GM12891 (cell line): ENCODE measurements at regions not wholly inside any gene's neighbourhood (a gene's known extent, or its start where the extent isn't known, plus 50 kb on each side); places are given as distances from the start of the nearest gene placed in this dataset.

ENCODE experiments used
- POLR2A ChIP-seq: IDR thresholded peaks from 2 replicates; pipeline ENCODE4 v1.6.1; 2011; ENCODE audit warnings: low read depth, low read length, control low read depth
- POLR2AphosphoS5 ChIP-seq: IDR thresholded peaks from 2 replicates; pipeline ENCODE4 v1.6.1; 2011; ENCODE audit warnings: low read depth, low read length, control low read depth
- SPI1 ChIP-seq: IDR thresholded peaks from 2 replicates; pipeline ENCODE4 v1.6.1; 2011; ENCODE audit warnings: low read depth, low read length, control low read depth
- TAF1 ChIP-seq: IDR thresholded peaks from 2 replicates; pipeline ENCODE4 v1.6.1; 2011; ENCODE audit warnings: low read depth, low read length, control low read depth

- TF ChIP-seq POLR2A = no peak
- TF ChIP-seq TAF1 = no peak
- TF ChIP-seq POLR2AphosphoS5 = no peak
- TF ChIP-seq SPI1 = no peak
Observed at GRCh38 chr13:74023484-74023883, 110.7 kb downstream of the KLF12 start.
